ENCODE measurements at regions not wholly inside any gene's neighbourhood (a gene's known extent, or its start where the extent isn't known, plus 50 kb on each side); places are given as distances from the start of the nearest gene placed in this dataset.

GRCh38 chr7:33742999-33743587, 162.2 kb upstream of the BMPER start:
- Histone ChIP-seq H3K27me3 (ENCODE audit: control insufficient read depth, insufficient read depth, low read length) (no peaks in the 10 kb centered on the region), H3K9me3 (ENCODE audit: control insufficient read depth, insufficient read depth, low read length) (no peaks in the 10 kb centered on the region), H3K27ac (ENCODE audit: low read depth, low read length) (peak overlapping the region; percentile 66), H3K4me3 (ENCODE audit: low read depth, low read length) (no peak overlapping the region)
- DNase-seq (ENCODE audit: low read depth, low spot score): no peak
- TF ChIP-seq, protein P1, sequence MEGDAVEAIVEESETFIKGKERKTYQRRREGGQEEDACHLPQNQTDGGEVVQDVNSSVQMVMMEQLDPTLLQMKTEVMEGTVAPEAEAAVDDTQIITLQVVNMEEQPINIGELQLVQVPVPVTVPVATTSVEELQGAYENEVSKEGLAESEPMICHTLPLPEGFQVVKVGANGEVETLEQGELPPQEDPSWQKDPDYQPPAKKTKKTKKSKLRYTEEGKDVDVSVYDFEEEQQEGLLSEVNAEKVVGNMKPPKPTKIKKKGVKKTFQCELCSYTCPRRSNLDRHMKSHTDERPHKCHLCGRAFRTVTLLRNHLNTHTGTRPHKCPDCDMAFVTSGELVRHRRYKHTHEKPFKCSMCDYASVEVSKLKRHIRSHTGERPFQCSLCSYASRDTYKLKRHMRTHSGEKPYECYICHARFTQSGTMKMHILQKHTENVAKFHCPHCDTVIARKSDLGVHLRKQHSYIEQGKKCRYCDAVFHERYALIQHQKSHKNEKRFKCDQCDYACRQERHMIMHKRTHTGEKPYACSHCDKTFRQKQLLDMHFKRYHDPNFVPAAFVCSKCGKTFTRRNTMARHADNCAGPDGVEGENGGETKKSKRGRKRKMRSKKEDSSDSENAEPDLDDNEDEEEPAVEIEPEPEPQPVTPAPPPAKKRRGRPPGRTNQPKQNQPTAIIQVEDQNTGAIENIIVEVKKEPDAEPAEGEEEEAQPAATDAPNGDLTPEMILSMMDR (IDR thresholded peaks at IDR 0.05; ENCODE audit: low read depth, low read length): no peak
- CTCF ChIA-PET: interaction anchor here (1.0 to 1.2 kb wide), 4 partner anchors 15 to 190 kb away, joined by 3 read pairs; no protein-coding TSS in a partner anchor
- POLR2A ChIA-PET: interaction anchor here (1.4 kb wide), 1 partner anchor 22 kb away, joined by 4 read pairs; no protein-coding TSS in a partner anchor

GRCh38 chr7:33743594-33743993, 161.7 kb upstream of the BMPER start:
- peak; percentile 78 for DNase-seq (ENCODE audit: low read depth, low spot score)
- no peaks in the 10 kb centered on the region for H3K27me3 ChIP-seq (ENCODE audit: control insufficient read depth, insufficient read depth, low read length)
- no peak overlapping the region for H3K4me3 ChIP-seq (ENCODE audit: low read depth, low read length)
- peak overlapping the region; percentile 66 for H3K27ac ChIP-seq (ENCODE audit: low read depth, low read length)
- ChIA-PET CTCF (interaction anchor here (1.0 to 1.2 kb wide), 4 partner anchors 14 to 189 kb away, joined by 3 read pairs; no protein-coding TSS in a partner anchor), POLR2A (interaction anchor here (1.4 kb wide), 1 partner anchor 22 kb away, joined by 4 read pairs; no protein-coding TSS in a partner anchor)
- TF ChIP-seq, protein P1 (IDR thresholded peaks at IDR 0.05; ENCODE audit: low read depth, low read length): no peak
- no peaks in the 10 kb centered on the region for H3K9me3 ChIP-seq (ENCODE audit: control insufficient read depth, insufficient read depth, low read length)

GRCh38 chr7:33744293-33745075, 160.9 kb upstream of the BMPER start:
- ChIA-PET CTCF (interaction anchor here (0.8 kb wide), 1 partner anchor 188 kb away, joined by 3 read pairs; no protein-coding TSS in a partner anchor), POLR2A (interaction anchor here (1.4 kb wide), 1 partner anchor 23 kb away, joined by 4 read pairs; no protein-coding TSS in a partner anchor)
- DNase-seq (ENCODE audit: low read depth, low spot score): no peak
- Histone ChIP-seq H3K27me3 (ENCODE audit: control insufficient read depth, insufficient read depth, low read length) (no peaks in the 10 kb centered on the region), H3K4me3 (ENCODE audit: low read depth, low read length) (no peak overlapping the region), H3K9me3 (ENCODE audit: control insufficient read depth, insufficient read depth, low read length) (no peaks in the 10 kb centered on the region), H3K27ac (ENCODE audit: low read depth, low read length) (peak overlapping the region; percentile 66)
- TF ChIP-seq, protein P1 (IDR thresholded peaks at IDR 0.05; ENCODE audit: low read depth, low read length): no peak

GRCh38 chr7:33745934-33746333, 159.4 kb upstream of the BMPER start:
- H3K4me3 ChIP-seq (ENCODE audit: low read depth, low read length): no peak overlapping the region
- TF ChIP-seq, protein P1 (IDR thresholded peaks at IDR 0.05; ENCODE audit: low read depth, low read length): no peak
- H3K27ac ChIP-seq (ENCODE audit: low read depth, low read length): no peak overlapping the region
- no peak for DNase-seq (ENCODE audit: low read depth, low spot score)
- CTCF ChIA-PET: interaction anchor here (1.2 kb wide), 1 partner anchor 187 kb away, joined by 3 read pairs; no protein-coding TSS in a partner anchor
- POLR2A ChIA-PET: no interaction called here
- no peaks in the 10 kb centered on the region for H3K9me3 ChIP-seq (ENCODE audit: control insufficient read depth, insufficient read depth, low read length)
- no peaks in the 10 kb centered on the region for H3K27me3 ChIP-seq (ENCODE audit: control insufficient read depth, insufficient read depth, low read length)

DNA sequence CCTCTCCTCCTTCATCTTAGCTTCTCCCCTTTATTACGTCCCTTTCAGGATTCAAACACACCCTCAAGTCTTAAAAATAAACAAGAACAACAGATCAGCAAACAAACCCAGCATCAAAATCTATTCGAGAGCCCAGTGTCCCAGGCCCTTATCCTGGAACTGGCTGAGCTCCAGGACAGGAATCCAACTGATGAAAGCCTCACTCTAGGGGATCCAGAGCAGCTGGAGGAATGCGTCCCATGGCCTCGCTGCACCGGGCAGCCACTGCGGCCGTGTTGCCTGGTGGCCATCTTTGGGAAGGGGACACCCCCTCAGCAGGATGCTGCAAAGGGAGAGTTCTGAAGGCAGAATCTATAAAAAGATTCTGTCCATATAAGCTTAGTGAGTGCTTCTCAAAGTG, 156.5 kb upstream of the BMPER start:
- Histone ChIP-seq H3K9me3 (ENCODE audit: control insufficient read depth, insufficient read depth, low read length) (no peaks in the 10 kb centered on the region), H3K27ac (ENCODE audit: low read depth, low read length) (no peak overlapping the region), H3K27me3 (ENCODE audit: control insufficient read depth, insufficient read depth, low read length) (no peaks in the 10 kb centered on the region), H3K4me3 (ENCODE audit: low read depth, low read length) (no peak overlapping the region)
- no peak for DNase-seq (ENCODE audit: low read depth, low spot score)
- ChIA-PET POLR2A (no interaction called here), CTCF (interaction anchor here (0.6 kb wide), 1 partner anchor 9 kb away, joined by 3 read pairs; no protein-coding TSS in a partner anchor)
- TF ChIP-seq, protein P1 (IDR thresholded peaks at IDR 0.05; ENCODE audit: low read depth, low read length): no peak

All from AG04450 (cell line).